Colonic mucosa (tissue), 4 donors: ENCODE measurements at regions not wholly inside any gene's neighbourhood (a gene's known extent, or its start where the extent isn't known, plus 50 kb on each side); places are given as distances from the start of the nearest gene placed in this dataset.

ENCODE experiments used
- DNase-seq: peaks from one replicate; pipeline ENCODE4 v3.0.0-alpha.2; 2020
- H3K27ac ChIP-seq: fragments of 200-600 bp; one replicate; pipeline ENCODE4 v1.8.0; 2021
- H3K27me3 ChIP-seq: fragments of 200-600 bp; one replicate; pipeline ENCODE4 v1.8.0; 2021
- H3K36me3 ChIP-seq: fragments of 200-600 bp; one replicate; pipeline ENCODE4 v1.8.0; 2021
- H3K4me1 ChIP-seq: fragments of 200-600 bp; one replicate; pipeline ENCODE4 v1.8.0; 2021; ENCODE audit warnings: mild to moderate bottlenecking
- H3K4me3 ChIP-seq: fragments of 200-600 bp; one replicate; pipeline ENCODE4 v1.8.0; 2021
- H3K9ac ChIP-seq, 2 donors: one replicate each; pipeline ENCODE4 v1.7.0; 2013; ENCODE audit warnings: control low read depth in 2 of 2, low read depth in 2 of 2, low read length in 2 of 2
- H3K9me3 ChIP-seq: fragments of 200-600 bp; one replicate; pipeline ENCODE4 v1.8.0; 2021
- intact Hi-C: fragments of 100-400 bp; cut with DNase I; formaldehyde crosslinking; loops from one replicate; pipeline ENCODE4 v1.14.1; 2022
- TF ChIP-seq, protein P1 (sequence below): fragments of 200-600 bp; IDR thresholded peaks from one replicate; pipeline ENCODE4 v1.8.0; 2022; ENCODE audit warnings: antibody characterized with exemption, mild to moderate bottlenecking
- donor health status: healthy.
- donor health status: DM: no; HTN: no; CAD: no.
- donor health status: DM: no; HTN: no; CAD: no.

DNA sequence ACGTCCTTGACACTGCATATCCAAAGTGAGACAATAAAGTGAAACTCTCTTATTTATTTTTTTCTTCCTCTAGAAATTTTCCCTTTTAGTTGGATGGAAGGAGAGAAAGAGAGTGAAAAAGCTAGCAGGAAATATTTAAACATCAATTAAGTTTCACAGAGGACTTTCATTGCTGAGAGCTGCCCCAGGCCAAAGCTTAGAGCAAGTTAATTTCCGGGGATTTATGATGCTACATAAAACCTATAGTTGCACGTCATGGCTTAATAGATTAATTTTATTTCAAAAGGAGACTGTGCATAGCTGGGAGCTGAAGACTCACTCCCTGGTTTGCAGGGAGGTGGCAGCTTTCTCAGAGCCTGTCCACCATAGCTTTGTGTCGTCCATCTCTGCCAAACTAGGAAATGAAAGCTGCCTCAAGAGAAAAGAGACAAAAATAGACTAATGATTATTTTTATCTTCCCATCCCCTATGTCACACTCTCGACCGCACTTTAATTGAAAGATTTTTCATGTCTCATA lies 323.3 kb upstream of the RAB6C start:
- H3K4me1 ChIP-seq = no peaks in the 10 kb centered on the region
- intact Hi-C loops = no loop called here
- DNase-seq = no peak
- no peaks in the 10 kb centered on the region for H3K27me3 ChIP-seq
- no peak overlapping the region for H3K9ac ChIP-seq
- H3K9me3 ChIP-seq = no peaks in the 10 kb centered on the region
- no peak overlapping the region for H3K27ac ChIP-seq
- H3K4me3 ChIP-seq = no peak overlapping the region
- TF ChIP-seq, protein P1, sequence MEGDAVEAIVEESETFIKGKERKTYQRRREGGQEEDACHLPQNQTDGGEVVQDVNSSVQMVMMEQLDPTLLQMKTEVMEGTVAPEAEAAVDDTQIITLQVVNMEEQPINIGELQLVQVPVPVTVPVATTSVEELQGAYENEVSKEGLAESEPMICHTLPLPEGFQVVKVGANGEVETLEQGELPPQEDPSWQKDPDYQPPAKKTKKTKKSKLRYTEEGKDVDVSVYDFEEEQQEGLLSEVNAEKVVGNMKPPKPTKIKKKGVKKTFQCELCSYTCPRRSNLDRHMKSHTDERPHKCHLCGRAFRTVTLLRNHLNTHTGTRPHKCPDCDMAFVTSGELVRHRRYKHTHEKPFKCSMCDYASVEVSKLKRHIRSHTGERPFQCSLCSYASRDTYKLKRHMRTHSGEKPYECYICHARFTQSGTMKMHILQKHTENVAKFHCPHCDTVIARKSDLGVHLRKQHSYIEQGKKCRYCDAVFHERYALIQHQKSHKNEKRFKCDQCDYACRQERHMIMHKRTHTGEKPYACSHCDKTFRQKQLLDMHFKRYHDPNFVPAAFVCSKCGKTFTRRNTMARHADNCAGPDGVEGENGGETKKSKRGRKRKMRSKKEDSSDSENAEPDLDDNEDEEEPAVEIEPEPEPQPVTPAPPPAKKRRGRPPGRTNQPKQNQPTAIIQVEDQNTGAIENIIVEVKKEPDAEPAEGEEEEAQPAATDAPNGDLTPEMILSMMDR = no peak
- H3K36me3 ChIP-seq = no peaks in the 10 kb centered on the region

DNA sequence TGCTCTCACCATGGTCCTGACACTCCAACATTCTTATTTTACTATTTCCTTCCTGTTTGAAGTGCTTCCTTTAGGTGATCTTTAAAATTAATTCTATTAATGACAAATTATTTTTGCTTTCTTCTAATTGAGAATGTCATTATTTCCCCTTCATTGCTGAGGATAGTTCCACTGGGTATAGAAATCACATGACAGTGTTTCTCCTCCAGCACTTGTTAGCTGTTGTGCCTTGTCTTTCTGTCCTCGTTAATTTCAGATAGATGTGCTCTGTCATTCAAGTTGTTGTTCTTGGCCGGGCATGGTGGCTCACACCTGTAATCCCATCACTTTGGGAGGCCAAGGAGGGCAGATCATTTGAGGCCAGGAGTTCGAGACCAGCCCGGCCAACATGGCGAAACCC lies 321.0 kb upstream of the RAB6C start:
- H3K36me3 ChIP-seq = no peaks in the 10 kb centered on the region
- no peaks in the 10 kb centered on the region for H3K4me1 ChIP-seq
- no peaks in the 10 kb centered on the region for H3K9me3 ChIP-seq
- H3K9ac ChIP-seq = no peak overlapping the region
- no peak overlapping the region for H3K27ac ChIP-seq
- no peaks in the 10 kb centered on the region for H3K27me3 ChIP-seq
- intact Hi-C loops = no loop called here
- no peak for DNase-seq
- TF ChIP-seq, protein P1 = no peak
- H3K4me3 ChIP-seq = no peak overlapping the region

DNA sequence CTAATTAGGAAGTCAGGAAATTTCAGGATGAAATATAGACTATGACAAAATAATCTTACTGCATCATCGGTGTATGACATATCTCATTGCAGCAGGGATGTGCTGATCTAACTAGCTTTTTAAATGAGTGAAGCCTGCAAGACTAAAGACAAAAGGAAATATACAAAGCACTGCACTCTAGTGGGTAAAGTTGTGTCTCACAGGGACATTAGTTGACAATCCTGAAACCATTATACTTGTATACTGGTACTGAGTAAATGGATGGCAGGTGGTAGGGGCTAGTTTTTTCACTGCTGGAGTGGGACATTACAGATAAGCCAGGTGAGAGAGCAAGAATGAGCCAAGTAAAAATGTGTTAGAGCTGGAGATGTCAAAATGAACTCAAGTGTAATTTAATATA lies 317.5 kb upstream of the RAB6C start:
- Histone ChIP-seq H3K9me3 (no peaks in the 10 kb centered on the region), H3K4me3 (no peak overlapping the region), H3K9ac (no peak overlapping the region), H3K36me3 (no peaks in the 10 kb centered on the region), H3K27me3 (no peaks in the 10 kb centered on the region), H3K4me1 (no peaks in the 10 kb centered on the region), H3K27ac (no peak overlapping the region)
- TF ChIP-seq, protein P1 = no peak
- intact Hi-C loops = no loop called here
- no peak for DNase-seq

DNA sequence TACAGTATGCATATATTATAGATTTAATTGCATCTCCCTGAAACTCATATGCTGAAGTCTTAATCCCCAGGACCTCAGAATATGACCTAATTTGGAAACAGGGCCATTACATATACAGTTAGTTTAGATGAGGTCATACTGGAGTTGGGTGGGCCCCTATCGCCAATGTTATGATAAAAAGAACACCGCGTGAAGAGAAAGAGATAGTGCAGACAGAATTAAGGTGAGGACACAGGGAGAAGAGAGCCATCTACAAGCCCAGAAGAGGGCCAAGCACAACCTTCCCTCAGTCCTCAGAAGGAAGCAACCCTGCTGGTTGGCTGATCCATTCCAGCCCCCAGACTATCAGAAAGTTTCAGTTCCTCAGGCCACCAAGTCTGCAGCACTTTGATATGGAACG lies 311.9 kb upstream of the RAB6C start:
- Histone ChIP-seq H3K36me3 (no peaks in the 10 kb centered on the region), H3K27ac (no peak overlapping the region), H3K27me3 (no peaks in the 10 kb centered on the region), H3K4me3 (no peak overlapping the region), H3K9me3 (no peaks in the 10 kb centered on the region), H3K9ac (no peak overlapping the region), H3K4me1 (no peaks in the 10 kb centered on the region)
- intact Hi-C loops = no loop called here
- no peak for DNase-seq
- TF ChIP-seq, protein P1 = no peak

DNA sequence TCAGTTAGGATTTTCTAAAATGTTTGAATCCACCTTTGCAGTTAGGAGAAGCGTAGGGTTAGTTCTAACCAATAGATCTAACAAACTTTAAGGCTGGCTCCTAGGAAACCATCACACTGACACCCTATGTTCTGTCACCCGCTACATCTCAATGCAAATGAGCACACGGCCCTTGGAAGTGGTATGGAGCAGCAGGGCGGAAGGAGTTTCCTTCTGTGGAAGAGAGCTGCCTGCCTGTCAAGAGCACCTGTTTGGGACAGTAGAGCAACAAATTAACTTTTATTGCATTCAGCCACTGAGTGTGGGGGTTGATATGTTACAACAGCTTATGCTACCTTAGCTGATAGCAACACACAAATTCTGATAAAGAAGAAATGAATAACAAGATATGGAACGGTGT lies 306.9 kb upstream of the RAB6C start:
- H3K9me3 ChIP-seq = no peaks in the 10 kb centered on the region
- H3K27ac ChIP-seq = no peak overlapping the region
- H3K36me3 ChIP-seq = no peaks in the 10 kb centered on the region
- intact Hi-C loops = no loop called here
- H3K4me1 ChIP-seq = no peaks in the 10 kb centered on the region
- no peaks in the 10 kb centered on the region for H3K27me3 ChIP-seq
- no peak overlapping the region for H3K9ac ChIP-seq
- no peak overlapping the region for H3K4me3 ChIP-seq
- TF ChIP-seq, protein P1 = no peak
- no peak for DNase-seq

DNA sequence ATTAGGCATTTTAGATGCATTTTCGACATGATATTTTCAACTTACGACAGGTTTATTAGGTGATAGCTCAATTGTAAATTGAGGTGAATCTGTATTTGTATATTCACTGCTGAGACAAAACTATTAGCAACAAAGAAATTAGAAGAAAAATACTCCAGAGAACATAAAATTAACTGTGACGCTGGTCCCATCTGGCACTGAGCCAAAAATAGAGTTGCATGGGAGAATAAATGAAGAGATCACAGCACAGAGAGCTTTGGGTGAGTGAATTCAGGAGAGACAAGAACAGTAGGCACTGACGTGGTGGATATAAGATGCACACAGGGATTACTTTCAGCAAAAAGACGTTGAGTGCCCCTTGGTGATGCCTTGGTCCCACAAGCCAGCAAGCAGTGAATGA lies 306.2 kb upstream of the RAB6C start:
- Histone ChIP-seq H3K4me3 (no peak overlapping the region), H3K27ac (no peak overlapping the region), H3K36me3 (no peaks in the 10 kb centered on the region), H3K9me3 (no peaks in the 10 kb centered on the region), H3K27me3 (no peaks in the 10 kb centered on the region), H3K9ac (no peak overlapping the region), H3K4me1 (no peaks in the 10 kb centered on the region)
- no peak for DNase-seq
- intact Hi-C loops = no loop called here
- TF ChIP-seq, protein P1 = no peak
